Fibroblast of villous mesenchyme (primary cell): ENCODE measurements at regions not wholly inside any gene's neighbourhood (a gene's known extent, or its start where the extent isn't known, plus 50 kb on each side); places are given as distances from the start of the nearest gene placed in this dataset.
A peak's percentile ranks its signal among the peaks of the same experiment; 100 is the strongest.

Experiments used
- DNase-seq: peaks from one replicate; pipeline ENCODE4 v3.0.0-alpha.2; 2010; ENCODE audit warnings: low read depth
- H3K4me3 ChIP-seq: 2 replicates; pipeline ENCODE4 v1.5.1; 2011; ENCODE audit warnings: low read depth, mild to moderate bottlenecking, low read length
- TF ChIP-seq, protein P1 (sequence below): IDR thresholded peaks from 2 replicates; pipeline ENCODE4 v1.5.1; 2012; ENCODE audit warnings: low read depth, mild to moderate bottlenecking, low read length; ENCODE audit not compliant: insufficient read depth

DNA sequence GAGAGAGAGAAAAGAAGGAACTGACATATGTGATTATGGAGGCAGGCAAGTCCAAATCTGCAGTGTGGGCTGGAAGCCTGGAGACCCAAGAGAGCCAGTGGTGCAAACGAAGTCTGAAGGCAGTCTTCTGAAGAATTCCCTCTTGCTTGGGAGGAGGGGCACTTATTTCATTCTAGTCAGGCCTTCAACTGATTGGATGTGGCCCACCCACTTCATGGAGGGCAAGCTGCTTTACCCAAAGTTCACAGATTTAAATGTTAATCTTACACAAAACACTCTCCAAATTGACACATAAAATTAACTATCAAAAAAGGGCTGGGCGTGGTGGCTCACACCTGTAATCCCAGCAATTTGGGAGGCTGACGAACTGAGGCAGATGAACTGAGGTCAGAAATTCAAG, 103.5 kb upstream of the RAB3GAP2 start:
- no peak overlapping the region for H3K4me3 ChIP-seq
- DNase-seq, result no peak
- TF ChIP-seq, protein P1, sequence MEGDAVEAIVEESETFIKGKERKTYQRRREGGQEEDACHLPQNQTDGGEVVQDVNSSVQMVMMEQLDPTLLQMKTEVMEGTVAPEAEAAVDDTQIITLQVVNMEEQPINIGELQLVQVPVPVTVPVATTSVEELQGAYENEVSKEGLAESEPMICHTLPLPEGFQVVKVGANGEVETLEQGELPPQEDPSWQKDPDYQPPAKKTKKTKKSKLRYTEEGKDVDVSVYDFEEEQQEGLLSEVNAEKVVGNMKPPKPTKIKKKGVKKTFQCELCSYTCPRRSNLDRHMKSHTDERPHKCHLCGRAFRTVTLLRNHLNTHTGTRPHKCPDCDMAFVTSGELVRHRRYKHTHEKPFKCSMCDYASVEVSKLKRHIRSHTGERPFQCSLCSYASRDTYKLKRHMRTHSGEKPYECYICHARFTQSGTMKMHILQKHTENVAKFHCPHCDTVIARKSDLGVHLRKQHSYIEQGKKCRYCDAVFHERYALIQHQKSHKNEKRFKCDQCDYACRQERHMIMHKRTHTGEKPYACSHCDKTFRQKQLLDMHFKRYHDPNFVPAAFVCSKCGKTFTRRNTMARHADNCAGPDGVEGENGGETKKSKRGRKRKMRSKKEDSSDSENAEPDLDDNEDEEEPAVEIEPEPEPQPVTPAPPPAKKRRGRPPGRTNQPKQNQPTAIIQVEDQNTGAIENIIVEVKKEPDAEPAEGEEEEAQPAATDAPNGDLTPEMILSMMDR, result no peak

DNA sequence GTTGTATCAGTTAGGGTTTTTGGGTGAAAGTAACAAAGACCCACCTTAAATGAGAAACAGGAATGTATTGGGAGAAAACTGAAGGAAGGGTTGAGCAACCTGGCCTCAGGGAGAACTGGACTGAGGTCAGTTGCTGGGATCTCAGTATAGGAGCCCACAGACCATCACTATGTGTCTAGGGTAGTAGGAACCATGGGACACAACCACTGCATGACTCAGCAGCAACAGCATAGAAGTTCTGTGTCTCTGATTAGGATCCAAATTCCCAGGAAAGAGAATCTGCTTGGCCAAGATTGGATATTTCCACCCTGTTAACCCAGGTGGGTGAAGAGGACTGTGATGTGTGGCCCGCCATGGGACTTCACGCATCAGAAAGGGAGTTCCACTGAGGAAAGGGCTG, 102.2 kb upstream of the RAB3GAP2 start:
- H3K4me3 ChIP-seq, result no peak overlapping the region
- no peak for DNase-seq
- TF ChIP-seq, protein P1, result no peak

DNA sequence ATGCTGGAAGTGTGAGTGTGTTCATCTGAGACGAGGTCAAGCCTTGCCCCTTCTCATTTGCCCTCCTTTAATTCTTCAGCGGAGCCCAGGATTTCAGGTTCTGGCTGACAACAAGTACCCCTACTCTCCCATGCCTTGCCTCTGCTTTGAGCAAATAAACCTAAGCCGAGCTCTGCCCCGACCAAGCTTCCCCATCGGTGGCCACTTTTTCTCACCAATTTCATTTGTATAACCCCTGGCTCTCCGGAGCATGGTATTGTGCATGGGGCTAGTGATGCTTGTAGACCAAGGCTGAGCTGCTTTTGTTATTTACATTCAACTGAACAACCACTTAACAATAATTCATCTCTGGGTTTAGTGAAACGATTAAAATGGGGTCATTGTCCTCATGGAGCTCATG, 100.2 kb upstream of the RAB3GAP2 start:
- no peak for DNase-seq
- H3K4me3 ChIP-seq, result no peak overlapping the region
- TF ChIP-seq, protein P1, result no peak

DNA sequence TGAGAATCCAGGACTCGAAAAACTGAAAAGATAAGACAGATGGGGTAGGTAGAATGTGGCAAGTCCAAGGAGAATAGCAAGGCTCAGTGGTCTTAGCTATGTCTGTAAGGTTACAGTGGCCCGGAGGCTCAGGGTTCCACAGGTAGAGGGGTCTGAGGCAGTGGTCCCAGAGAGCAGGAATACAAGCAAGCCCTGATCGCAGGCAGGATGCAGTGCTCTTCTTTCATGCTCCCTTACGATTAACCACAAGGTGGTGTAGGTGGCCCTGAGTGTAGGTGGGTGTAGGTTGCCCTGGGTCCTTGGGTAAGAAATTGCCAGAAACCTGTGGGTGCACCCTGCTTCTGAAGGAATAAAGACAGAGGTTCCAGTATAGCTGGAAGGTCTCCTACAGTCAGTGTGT, 99.1 kb upstream of the RAB3GAP2 start:
- no peak overlapping the region for H3K4me3 ChIP-seq
- no peak for DNase-seq
- TF ChIP-seq, protein P1, result no peak

DNA sequence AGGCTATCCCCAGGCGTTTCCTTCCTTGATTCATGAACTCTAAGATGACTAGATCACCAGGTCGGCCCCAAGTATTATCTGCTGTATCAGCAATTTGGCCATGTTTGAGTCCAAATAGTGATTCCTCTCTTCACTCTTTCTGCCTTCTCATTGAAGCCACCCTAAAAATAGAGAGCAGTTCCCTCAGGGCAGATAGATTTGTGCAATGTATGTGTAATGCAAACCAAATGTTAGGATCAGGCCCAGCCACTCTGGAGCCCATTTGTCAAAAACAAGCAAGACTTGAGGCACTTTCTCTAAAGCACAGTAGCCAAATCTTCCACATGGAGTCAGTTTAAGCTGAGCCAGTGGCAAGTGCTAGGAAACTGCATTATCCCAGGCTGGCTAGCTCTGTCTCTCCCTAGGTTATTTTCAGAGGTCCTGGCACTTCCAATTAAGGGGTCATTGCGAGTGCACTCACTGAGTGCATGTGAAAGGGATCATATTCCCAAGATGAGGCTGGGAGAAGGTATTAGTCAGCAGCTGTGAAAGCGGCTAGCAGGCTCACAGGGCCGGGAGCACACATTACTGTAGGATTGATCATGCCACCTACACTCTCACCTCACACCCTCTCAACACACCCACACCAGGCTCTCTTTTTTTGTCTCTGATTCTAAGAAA, 97.9 kb upstream of the RAB3GAP2 start:
- TF ChIP-seq, protein P1, result no peak
- peak; percentile 64 for DNase-seq
- no peak overlapping the region for H3K4me3 ChIP-seq

DNA sequence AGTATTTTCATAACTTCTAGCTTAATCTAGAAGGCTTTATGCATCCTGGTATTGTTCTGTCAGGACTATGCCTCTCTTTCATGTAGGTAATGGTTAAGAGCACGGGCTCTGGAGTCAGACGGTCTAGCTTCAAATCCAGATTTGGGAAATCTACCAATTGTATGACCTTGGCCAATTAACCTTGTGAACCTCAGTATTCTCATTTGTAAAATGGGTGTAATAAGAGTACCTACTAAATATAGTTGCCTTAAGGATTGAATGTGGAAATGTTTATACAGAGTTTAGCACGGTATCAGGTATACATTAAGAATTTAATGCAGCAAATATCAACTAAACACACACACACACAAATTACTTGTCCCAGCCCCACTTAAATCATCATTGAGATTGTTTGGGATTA, 97.3 kb upstream of the RAB3GAP2 start:
- TF ChIP-seq, protein P1, result no peak
- DNase-seq, result no peak
- no peak overlapping the region for H3K4me3 ChIP-seq
